ENCODE measurements at regions not wholly inside any gene's neighbourhood (a gene's known extent, or its start where the extent isn't known, plus 50 kb on each side); places are given as distances from the start of the nearest gene placed in this dataset.

GRCh38 chr2:144253743-144254142, 266.2 kb downstream of the ZEB2 start:
- no peak for ATAC-seq
- intact Hi-C loops (cut with micrococcal nuclease): no loop called here

GRCh38 chr2:144252694-144253093, 267.2 kb downstream of the ZEB2 start:
- intact Hi-C loops (cut with micrococcal nuclease): no loop called here
- DNase-seq: no peak
- ATAC-seq: no peak

More at GRCh38 chr2:144253743-144254142, 266.2 kb downstream of the ZEB2 start:
- DNase-seq: no peak

DNA sequence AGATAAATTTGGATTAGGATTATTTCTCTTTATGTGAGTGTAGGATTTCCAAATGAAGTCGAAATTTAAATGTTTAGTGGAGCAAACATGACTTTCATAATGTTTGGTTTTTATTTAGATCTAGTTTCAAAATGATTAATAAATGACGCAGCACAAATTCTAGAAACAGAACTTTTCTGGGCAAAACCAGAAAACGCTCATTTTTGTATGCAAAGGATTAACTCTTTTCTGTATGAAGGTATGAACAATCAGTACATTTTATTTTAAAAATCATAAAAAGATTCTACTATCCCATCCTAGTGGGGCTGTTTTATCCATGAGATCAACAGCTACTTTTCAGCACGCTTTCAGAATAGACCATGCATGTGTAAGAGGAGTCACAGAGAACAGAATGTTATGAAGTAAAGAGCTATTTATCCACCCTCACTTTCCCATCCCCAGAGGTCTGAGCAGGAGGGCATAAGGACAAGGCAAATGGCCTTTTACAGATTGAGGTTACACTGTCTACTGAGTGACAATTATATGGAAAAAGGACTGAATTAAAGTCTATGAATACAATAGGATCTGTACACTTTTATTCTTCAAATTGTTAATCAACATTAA, 270.8 kb downstream of the ZEB2 start:
- DNase-seq: no peak
- intact Hi-C loops (cut with micrococcal nuclease): no loop called here
- ATAC-seq: peak; percentile 69

DNA sequence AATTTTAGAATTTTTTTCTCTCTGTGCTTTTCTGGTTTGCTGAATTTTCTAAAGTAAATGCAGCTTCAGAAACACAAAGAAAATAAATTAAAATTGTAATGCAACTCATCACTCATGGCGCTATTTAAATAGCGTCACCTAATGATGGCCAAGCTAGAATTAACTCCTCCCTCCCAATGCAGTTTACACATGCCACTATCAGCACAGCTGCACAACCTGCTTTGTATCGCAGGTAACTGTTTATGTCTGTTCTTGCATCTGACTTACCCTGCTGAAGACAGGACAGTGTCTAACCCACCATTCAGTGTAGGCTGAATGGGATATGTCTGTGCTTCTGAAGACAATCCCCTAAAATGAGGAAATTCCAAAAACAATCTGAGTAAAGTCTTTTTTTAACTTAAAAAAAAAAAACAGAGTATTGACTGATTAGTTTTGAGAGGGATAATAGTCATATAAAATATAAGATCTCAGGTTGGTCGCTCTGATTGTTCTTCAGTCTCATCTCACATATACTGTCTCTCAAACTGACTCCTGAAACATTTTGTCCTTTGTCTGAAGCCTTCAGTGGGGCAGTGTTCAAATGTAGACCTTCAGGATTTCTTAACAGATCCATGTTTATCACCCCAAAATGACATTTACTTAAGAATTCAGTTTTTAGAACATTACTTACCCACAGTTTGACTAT, 271.4 kb downstream of the ZEB2 start:
- intact Hi-C loops (cut with micrococcal nuclease): no loop called here
- DNase-seq (no peak), ATAC-seq (no peak)

DNA sequence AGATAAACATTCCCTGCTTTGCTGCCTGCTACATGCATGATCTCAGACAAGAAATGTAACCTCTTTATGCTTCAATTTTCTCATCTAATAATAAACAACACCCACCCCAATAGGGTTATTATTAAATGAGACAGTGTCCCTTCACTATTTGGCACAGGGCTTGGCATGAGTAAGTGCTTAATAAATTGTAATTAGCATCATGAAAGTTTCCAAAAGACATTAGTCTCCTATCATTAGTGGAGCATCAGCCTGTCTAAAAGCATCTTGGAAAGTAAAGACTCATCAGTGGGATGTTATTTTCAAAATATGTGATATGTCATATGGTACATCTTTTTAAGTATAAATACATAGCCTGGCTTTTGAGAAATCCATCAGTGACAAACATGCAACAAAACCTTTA, 275.0 kb downstream of the ZEB2 start:
- intact Hi-C loops (cut with micrococcal nuclease): no loop called here
- ATAC-seq (no peak), DNase-seq (no peak)

- intact Hi-C loops (cut with micrococcal nuclease): no loop called here
- DNase-seq (no peak), ATAC-seq (no peak)
These were observed 277.6 kb downstream of the ZEB2 start for GRCh38 chr2:144242311-144242710.

DNA sequence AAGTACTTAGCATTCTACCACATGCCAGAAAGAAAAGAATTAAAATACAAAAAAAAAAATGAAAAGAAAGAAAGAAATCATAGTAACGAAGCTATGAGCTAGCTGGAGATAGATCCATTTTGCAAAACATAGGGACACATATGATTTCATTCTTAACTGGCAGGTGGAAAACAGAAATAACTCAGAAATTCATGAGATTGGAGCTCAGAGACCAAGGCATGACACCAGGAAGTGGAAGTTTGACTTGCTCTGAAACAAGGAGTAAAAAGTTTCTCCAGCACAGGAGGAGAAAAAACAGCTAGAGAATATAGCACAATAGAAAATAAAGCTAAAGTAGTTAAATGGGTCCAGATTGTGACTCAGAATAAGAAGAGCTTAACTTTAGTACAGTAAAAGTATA, 278.1 kb downstream of the ZEB2 start:
- ATAC-seq (no peak), DNase-seq (no peak)
- intact Hi-C loops (cut with micrococcal nuclease): no loop called here

GRCh38 chr2:144240656-144241339, 279.1 kb downstream of the ZEB2 start:
- ATAC-seq: no peak
- intact Hi-C loops (cut with micrococcal nuclease): no loop called here
- DNase-seq: no peak

DNA sequence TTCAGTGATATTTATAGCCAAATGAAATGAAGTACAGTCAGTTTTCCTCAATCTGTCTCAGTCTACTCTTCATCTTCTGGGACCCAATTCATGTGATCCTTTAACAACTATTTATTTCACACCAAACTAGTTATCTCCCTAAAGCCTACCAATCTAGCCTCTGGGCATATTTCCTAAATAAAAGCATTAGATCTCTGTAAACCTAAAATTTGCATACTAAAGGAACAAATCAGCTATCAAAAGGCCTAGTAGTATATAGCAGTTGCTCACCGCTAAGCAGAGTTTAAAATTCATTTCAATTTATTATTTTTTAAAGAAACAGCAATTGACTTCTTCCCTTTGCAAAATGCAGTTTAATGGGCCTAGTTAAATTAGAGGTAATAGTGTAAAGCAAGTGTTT, 280.2 kb downstream of the ZEB2 start:
- DNase-seq (no peak), ATAC-seq (no peak)
- intact Hi-C loops (cut with micrococcal nuclease): no loop called here

DNA sequence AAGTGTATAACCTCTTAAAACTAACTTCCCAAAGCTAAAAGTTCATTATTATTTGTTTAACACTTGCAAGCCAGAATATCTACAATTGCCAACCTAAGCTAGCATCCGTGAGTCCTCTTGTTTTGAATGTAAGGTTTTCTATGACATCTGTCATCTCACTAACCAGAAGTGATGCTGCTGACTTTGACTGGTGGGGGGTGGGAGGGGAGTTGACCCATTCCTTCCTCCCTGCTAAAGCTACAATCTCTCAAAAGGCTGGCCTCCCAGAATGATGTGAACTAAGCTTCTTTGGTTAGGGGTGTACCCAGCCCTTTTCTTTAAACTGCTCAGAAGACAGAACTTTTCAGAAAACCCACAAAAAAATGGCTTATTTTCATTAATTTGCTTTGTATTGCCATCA, 280.6 kb downstream of the ZEB2 start:
- ATAC-seq (no peak), DNase-seq (no peak)
- intact Hi-C loops (cut with micrococcal nuclease): no loop called here

DNA sequence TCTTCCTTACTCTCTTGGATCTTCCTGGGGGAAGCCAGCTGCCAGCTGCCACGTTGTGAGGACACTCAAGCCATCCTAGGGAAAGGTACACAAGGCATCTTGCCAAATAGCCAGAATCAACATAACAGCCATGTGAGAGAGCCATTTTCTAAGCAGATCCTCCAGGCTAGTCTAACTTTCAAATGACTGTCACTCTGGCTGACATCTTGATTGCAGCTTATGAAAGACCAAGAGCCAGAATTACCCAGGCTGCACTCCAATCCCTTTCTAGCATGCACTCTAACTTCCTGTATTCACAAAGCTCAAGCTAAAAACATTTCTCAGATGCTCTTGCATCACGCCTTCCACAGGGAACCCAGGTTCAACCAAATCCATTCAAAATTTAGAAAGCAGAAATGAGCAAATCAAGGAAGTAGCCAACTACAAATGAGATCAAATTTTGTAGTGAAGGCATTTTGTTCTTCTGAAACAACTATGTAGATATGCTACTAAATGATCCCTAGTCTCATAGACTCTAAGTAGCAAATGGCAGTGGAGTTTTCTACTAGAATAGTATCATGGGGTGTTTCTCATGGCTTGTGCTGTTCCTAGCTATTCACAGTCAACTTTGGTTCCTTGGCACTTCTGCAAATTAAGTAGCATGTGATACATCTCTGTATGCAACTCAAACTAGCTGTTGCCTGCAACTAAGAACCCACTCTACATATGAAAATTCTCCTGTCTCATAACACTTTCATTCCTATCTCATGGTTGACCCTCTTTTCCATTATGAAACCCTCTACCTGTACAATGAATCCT, 281.9 kb downstream of the ZEB2 start:
- ATAC-seq (peak; percentile 66), DNase-seq (no peak)
- intact Hi-C loops (cut with micrococcal nuclease): no loop called here

DNA sequence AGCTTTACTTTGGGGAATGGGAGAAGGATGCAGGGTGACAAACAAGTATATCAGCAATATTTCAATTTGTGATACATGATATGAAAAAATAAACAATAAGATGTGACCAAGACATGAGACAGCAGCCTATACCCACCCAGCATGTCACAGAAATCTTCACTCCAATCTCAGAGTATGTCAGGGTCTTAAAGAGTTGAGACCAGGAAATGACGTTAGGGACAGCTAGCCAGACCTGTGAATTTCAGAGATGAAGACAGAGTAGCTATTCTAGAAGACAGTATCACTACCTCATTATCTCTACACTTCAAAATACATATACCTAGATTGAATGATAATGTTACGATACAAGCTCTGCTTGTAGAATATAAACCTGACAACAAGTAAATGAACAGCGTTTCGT, 282.8 kb downstream of the ZEB2 start:
- no peak for DNase-seq
- intact Hi-C loops (cut with micrococcal nuclease): no loop called here
- no peak for ATAC-seq

- intact Hi-C loops (cut with micrococcal nuclease): no loop called here
- DNase-seq (no peak), ATAC-seq (no peak)
These were observed 284.9 kb downstream of the ZEB2 start for GRCh38 chr2:144235050-144235449.

DNA sequence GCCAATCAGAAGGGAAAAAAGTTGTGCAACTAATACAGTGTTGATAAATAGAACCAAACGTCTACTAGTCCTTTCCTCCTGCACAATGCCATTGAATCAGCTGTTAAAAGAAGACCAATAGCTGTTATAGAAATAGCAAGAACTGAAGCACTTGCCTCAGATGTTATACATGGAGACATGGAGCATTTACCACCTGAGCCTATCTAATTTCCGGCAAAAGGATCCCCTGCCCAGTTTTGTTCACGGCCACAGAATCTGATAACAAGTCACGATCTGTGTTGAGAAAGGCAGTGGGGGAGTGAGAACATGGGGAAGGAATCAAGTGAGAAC, 285.4 kb downstream of the ZEB2 start:
- DNase-seq: no peak
- no peak for ATAC-seq
- intact Hi-C loops (cut with micrococcal nuclease): no loop called here

DNA sequence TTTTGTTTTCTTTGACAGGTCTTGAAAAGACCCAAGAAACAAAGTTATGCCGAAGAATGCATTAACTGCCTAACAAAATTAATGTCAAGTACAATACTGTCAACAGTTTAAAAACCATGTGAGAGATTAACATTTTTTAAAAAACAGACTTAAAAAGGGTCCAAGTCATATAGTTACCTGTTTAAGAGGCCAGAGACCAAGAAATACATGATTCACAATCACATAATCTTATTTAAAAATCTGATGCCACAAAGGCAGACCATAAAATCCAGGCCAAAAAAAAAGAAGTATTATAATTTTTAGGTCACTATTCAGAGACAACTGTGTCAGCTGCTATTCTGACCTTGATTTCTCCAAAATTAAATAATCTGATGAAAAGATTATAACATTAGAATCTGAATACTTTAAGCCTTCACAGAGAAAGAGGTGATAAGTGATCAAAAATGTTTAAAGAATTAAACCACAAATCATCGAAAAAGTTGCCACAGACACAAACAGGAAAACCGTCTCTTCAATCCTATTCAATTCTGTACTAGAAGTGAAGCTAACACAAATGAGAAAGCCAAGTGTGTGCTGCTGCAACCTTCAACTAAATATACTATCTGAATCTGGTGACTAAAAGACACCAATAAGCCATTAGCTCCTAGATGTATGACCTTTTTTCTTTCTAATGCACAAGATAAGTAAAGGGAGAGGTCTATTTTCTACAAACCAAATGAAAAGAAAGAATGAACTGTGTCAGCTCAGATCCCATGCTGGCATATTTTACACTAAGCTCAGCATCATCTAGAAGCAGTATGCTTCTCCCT, 286.0 kb downstream of the ZEB2 start:
- no peak for DNase-seq
- intact Hi-C loops (cut with micrococcal nuclease): no loop called here

GRCh38 chr2:144233317-144233716, 286.6 kb downstream of the ZEB2 start:
- no peak for DNase-seq
- intact Hi-C loops (cut with micrococcal nuclease): no loop called here
- no peak for ATAC-seq

More for the DNA sequence above, 286.0 kb downstream of the ZEB2 start:
- no peak for ATAC-seq

DNA sequence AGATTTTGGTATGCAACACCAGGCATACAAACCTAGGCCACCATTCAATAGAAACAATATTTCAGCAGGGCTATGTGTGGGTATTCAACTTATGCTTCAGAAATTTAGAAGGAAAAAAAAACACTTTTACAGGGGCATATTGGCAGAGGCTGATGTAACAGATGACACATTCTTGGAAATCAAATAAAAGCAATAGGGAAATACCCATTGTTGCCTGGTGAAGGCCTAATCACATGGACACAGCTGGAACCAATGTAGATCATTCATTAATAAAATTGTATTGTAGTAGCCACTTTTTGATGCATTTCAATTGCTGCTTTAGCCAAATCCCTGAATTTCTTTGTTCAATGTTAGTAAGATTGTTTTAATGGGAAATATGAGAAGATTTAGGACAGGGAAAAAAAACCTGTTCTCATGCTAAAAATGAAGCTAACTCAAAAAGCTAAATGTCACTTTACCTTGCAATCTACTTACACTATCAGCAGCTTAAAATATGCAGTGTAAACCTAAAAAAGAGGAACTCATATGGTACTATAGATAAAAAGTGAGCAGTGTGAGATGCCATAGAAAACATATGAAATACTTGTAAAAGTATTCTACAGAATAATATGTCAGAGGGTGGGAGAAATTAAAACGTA, 289.4 kb downstream of the ZEB2 start:
- DNase-seq: no peak
- intact Hi-C loops (cut with micrococcal nuclease): no loop called here
- ATAC-seq: no peak

DNA sequence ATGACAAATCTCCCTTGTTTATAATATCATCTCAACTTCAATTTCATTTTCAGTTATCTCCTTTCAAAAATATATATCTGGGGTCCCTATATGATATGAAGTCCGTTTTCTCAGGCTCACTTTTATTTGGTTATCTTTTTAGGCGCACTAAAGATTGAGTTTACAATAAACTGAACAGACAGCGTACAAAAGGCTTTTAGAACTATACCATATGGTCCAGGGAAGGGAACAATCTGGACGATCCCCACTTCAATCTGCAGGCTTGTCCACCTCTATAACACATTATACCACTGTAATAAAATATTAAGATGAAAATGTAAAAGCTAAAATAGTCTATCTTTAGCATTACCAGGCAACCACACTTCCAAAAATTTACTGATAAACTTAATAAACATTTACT, 289.9 kb downstream of the ZEB2 start:
- ATAC-seq: no peak
- DNase-seq: no peak
- intact Hi-C loops (cut with micrococcal nuclease): no loop called here

DNA sequence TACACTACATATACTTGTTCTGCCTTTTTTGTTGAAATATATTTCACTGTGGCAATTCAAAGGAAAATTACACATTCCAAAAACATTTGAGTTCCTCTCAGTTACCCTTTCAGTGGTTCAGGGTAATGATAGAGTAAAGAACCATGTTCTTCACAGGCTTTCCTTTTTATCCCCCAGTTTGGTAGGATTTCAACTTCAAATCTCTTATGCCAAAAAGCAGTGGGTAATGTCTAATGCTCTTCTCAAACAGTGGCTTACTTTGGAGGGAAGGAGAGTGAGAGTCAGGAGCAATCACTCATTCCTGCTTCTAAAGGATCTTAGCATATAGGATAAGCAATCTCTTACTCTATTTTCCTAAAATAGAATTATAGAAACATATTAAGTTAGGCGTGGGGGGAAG, 290.6 kb downstream of the ZEB2 start:
- ATAC-seq (no peak), DNase-seq (no peak)
- intact Hi-C loops (cut with micrococcal nuclease): no loop called here
